GM21825 (cell line): ENCODE measurements at regions not wholly inside any gene's neighbourhood (a gene's known extent, or its start where the extent isn't known, plus 50 kb on each side); places are given as distances from the start of the nearest gene placed in this dataset.
"Not testable (repeated sequence)": the region's sequence is repeated elsewhere in the genome, so short reads cannot be mapped to it uniquely, and the experiment has no call there.

ENCODE experiments used
- ATAC-seq: cut with Tn5 transposase; IDR thresholded peaks from one replicate; pipeline ENCODE4 v1.9.1; 2021; ENCODE audit warnings: mild to moderate bottlenecking, moderate library complexity; ENCODE audit not compliant: unreplicated experiment

GRCh38 chr12:97711392-97711791 lies 248.8 kb downstream of the RMST start:
- no peak for ATAC-seq

- no peak for ATAC-seq
These were observed 250.7 kb downstream of the RMST start for GRCh38 chr12:97713270-97713669.

- no peak for ATAC-seq
These were observed 251.5 kb downstream of the RMST start for GRCh38 chr12:97714107-97714563.

GRCh38 chr12:97716356-97716755 lies 253.8 kb downstream of the RMST start:
- no peak for ATAC-seq

- not testable (repeated sequence) for ATAC-seq
These were observed 261.2 kb downstream of the RMST start for GRCh38 chr12:97723801-97724200.

GRCh38 chr12:97745406-97746101 lies 282.9 kb downstream of the RMST start:
- ATAC-seq = no peak

- ATAC-seq = no peak
These were observed 285.7 kb downstream of the RMST start for GRCh38 chr12:97748298-97748697.

GRCh38 chr12:97751704-97752103 lies 289.1 kb downstream of the RMST start:
- ATAC-seq = no peak

- no peak for ATAC-seq
These were observed 289.5 kb downstream of the RMST start for GRCh38 chr12:97752129-97752528.

GRCh38 chr12:97753332-97753731 lies 290.7 kb downstream of the RMST start:
- no peak for ATAC-seq

GRCh38 chr12:97754306-97754705 lies 291.7 kb downstream of the RMST start:
- no peak for ATAC-seq

GRCh38 chr12:97756066-97756666 lies 293.6 kb downstream of the RMST start:
- ATAC-seq = no peak

GRCh38 chr12:97756741-97757140 lies 294.1 kb downstream of the RMST start:
- ATAC-seq = no peak

- ATAC-seq = no peak
These were observed 295.0 kb downstream of the RMST start for GRCh38 chr12:97757481-97758193.

GRCh38 chr12:97758194-97758501 lies 295.5 kb downstream of the RMST start:
- no peak for ATAC-seq

GRCh38 chr12:97758586-97758985 lies 296.0 kb downstream of the RMST start:
- ATAC-seq = no peak

GRCh38 chr12:97760601-97761000 lies 298.0 kb downstream of the RMST start:
- ATAC-seq = no peak

GRCh38 chr12:97763113-97763512 lies 300.5 kb downstream of the RMST start:
- no peak for ATAC-seq

- ATAC-seq = no peak
These were observed 302.1 kb downstream of the RMST start for GRCh38 chr12:97764700-97765099.

- ATAC-seq = no peak
These were observed 304.7 kb downstream of the RMST start for GRCh38 chr12:97767347-97767746.

- no peak for ATAC-seq
These were observed 315.5 kb downstream of the RMST start for GRCh38 chr12:97778111-97778510.

- ATAC-seq = no peak
These were observed 318.7 kb downstream of the RMST start for GRCh38 chr12:97781342-97781741.
